ENCODE measurements at regions not wholly inside any gene's neighbourhood (a gene's known extent, or its start where the extent isn't known, plus 50 kb on each side); places are given as distances from the start of the nearest gene placed in this dataset.

- H3K27ac ChIP-seq: no peak overlapping the region
- no peaks in the 10 kb centered on the region for H3K27me3 ChIP-seq
- no peak for DNase-seq
- H3K9me3 ChIP-seq: no peaks in the 10 kb centered on the region
- no peaks in the 10 kb centered on the region for H3K4me1 ChIP-seq
- H3K4me3 ChIP-seq: no peak overlapping the region
- H3K36me3 ChIP-seq (ENCODE audit: low read depth, missing control alignments): no peaks in the 10 kb centered on the region
- WGBS, 2 donors: 93% methylated on average over 3 of the region's 3 CpGs
- TF ChIP-seq CTCF (IDR thresholded peaks at IDR 0.05): no peak
- no peak for TF ChIP-seq POLR2A (IDR thresholded peaks at IDR 0.05)
- intact Hi-C loops (cut with DNase I; ENCODE audit: low total_unique reads): no loop called here
Measured at GRCh38 chr5:109947667-109948066, 257.9 kb downstream of the MAN2A1 start.

GRCh38 chr5:109950634-109951033, 260.9 kb downstream of the MAN2A1 start:
- intact Hi-C loops (cut with DNase I; ENCODE audit: low total_unique reads): no loop called here
- TF ChIP-seq CTCF (IDR thresholded peaks at IDR 0.05): no peak
- TF ChIP-seq POLR2A (IDR thresholded peaks at IDR 0.05): no peak
- DNase-seq: no peak
- no peaks in the 10 kb centered on the region for H3K27me3 ChIP-seq
- H3K4me1 ChIP-seq: no peaks in the 10 kb centered on the region
- H3K9me3 ChIP-seq: no peaks in the 10 kb centered on the region
- no peak overlapping the region for H3K27ac ChIP-seq
- H3K4me3 ChIP-seq: no peak overlapping the region
- H3K36me3 ChIP-seq (ENCODE audit: low read depth, missing control alignments): no peaks in the 10 kb centered on the region

- H3K36me3 ChIP-seq (ENCODE audit: low read depth, missing control alignments): no peaks in the 10 kb centered on the region
- 86 to 89% methylated on average over 3 of the region's 3 CpGs for WGBS, 2 donors
- no peak for TF ChIP-seq POLR2A (IDR thresholded peaks at IDR 0.05)
- no peak for DNase-seq
- no peaks in the 10 kb centered on the region for H3K27me3 ChIP-seq
- H3K4me1 ChIP-seq: no peaks in the 10 kb centered on the region
- no peaks in the 10 kb centered on the region for H3K9me3 ChIP-seq
- no peak overlapping the region for H3K4me3 ChIP-seq
- intact Hi-C loops (cut with DNase I; ENCODE audit: low total_unique reads): no loop called here
- H3K27ac ChIP-seq: no peak overlapping the region
Measured at GRCh38 chr5:109951348-109951747, 261.6 kb downstream of the MAN2A1 start.

- Histone ChIP-seq H3K27ac (no peak overlapping the region), H3K4me1 (no peaks in the 10 kb centered on the region), H3K4me3 (no peak overlapping the region), H3K9me3 (no peaks in the 10 kb centered on the region), H3K36me3 (ENCODE audit: low read depth, missing control alignments) (no peaks in the 10 kb centered on the region), H3K27me3 (no peaks in the 10 kb centered on the region)
- intact Hi-C loops (cut with DNase I; ENCODE audit: low total_unique reads): no loop called here
- TF ChIP-seq POLR2A (IDR thresholded peaks at IDR 0.05) (no peak), CTCF (IDR thresholded peaks at IDR 0.05) (no peak)
- whole genome bisulfite sequencing, 2 donors: 70 to 84% methylated on average over 5 of the region's 5 CpGs
- DNase-seq: no peak
Measured at GRCh38 chr5:109951758-109952157, 262.0 kb downstream of the MAN2A1 start.

GRCh38 chr5:109953761-109954160, 264.0 kb downstream of the MAN2A1 start:
- Histone ChIP-seq H3K4me3 (no peak overlapping the region), H3K4me1 (no peaks in the 10 kb centered on the region), H3K9me3 (no peaks in the 10 kb centered on the region), H3K36me3 (ENCODE audit: low read depth, missing control alignments) (no peaks in the 10 kb centered on the region), H3K27me3 (no peaks in the 10 kb centered on the region), H3K27ac (no peak overlapping the region)
- 95 to 100% methylated on average over 1 of the region's 1 CpG for WGBS, 2 donors
- intact Hi-C loops (cut with DNase I; ENCODE audit: low total_unique reads): no loop called here
- TF ChIP-seq CTCF (IDR thresholded peaks at IDR 0.05) (no peak), POLR2A (IDR thresholded peaks at IDR 0.05) (no peak)
- DNase-seq: no peak

Data from testis (tissue), 2 donors.